Vagina (tissue), 2 donors: ENCODE measurements at regions not wholly inside any gene's neighbourhood (a gene's known extent, or its start where the extent isn't known, plus 50 kb on each side); places are given as distances from the start of the nearest gene placed in this dataset.

Source experiments
- DNase-seq, 2 donors: peaks; one replicate each; pipeline ENCODE4 v3.0.0-alpha.2; 2017; ENCODE audit errors: extremely low spot score in 2 of 2
- H3K27ac ChIP-seq: fragments of 200-600 bp; sonication (generic); one replicate; pipeline ENCODE4 v1.5.1; 2019
- H3K27me3 ChIP-seq: fragments of 200-600 bp; sonication (generic); one replicate; pipeline ENCODE4 v1.5.1; 2019
- H3K36me3 ChIP-seq, 2 donors: fragments of 200-600 bp; sonication (generic); one replicate each; pipeline ENCODE4 v1.5.1; 2017 to 2019
- H3K4me1 ChIP-seq: fragments of 200-600 bp; sonication (generic); one replicate; pipeline ENCODE4 v1.5.1; 2019
- H3K4me3 ChIP-seq, 2 donors: fragments of 200-600 bp; sonication (generic); 1 replicate in 1 of 2; 2 replicates in 1 of 2; pipeline ENCODE4 v1.5.1; 2016 to 2019
- H3K9me3 ChIP-seq: fragments of 200-600 bp; sonication (generic); one replicate; pipeline ENCODE4 v1.5.1; 2019
- POLR2A ChIP-seq, 2 donors: fragments of 450-650 bp; IDR thresholded peaks; one replicate each; pipeline ENCODE4 v1.6.1; 2017; ENCODE audit warnings: antibody characterized with exemption in 2 of 2, mild to moderate bottlenecking in 2 of 2, moderate library complexity in 2 of 2
- POLR2AphosphoS5 ChIP-seq, 2 donors: sonication (generic); formaldehyde crosslinking; IDR thresholded peaks; one replicate each; pipeline ENCODE4 v1.9.0; 2017; ENCODE audit warnings: antibody characterized with exemption in 2 of 2, mild to moderate bottlenecking in 2 of 2, low read depth in 1 of 2; ENCODE audit not compliant: insufficient read depth in 1 of 2
- intact Hi-C: fragments of 100-400 bp; cut with DNase I; formaldehyde crosslinking; loops from one replicate; pipeline ENCODE4 v1.15.1; 2023
- TF ChIP-seq, protein P1 (sequence below), 3 experiments: fragments of 450-650 bp in 2 of 3; fragments of 200-600 bp in 1 of 3; sonication (generic) in 1 of 3; IDR thresholded peaks; one replicate each; pipeline ENCODE4 v1.5.1; 2017 to 2019; ENCODE audit warnings: antibody characterized with exemption in 3 of 3, mild to moderate bottlenecking in 2 of 3, moderate library complexity in 2 of 3

DNA sequence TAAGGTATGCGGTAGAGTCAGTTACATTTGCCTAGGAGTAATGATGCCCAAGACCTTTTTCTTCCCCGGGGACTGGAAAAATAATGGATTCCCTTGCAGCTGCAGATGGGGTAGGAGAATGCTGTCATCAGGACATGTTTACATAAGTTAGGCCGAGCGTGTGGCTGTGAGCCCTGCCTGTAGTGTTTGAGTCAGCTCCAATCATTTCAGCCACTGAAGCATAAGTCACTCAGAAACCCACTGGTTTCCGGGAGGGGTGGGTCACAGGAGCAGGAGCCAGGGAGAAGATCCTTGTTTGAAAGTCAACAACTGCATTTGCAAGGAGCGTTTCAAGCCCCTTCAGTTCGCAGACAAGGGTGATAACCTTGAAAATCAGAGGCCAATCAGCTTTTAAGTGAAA is 562.3 kb downstream of the MCTP2 start:
- intact Hi-C loops = no loop called here
- H3K27ac ChIP-seq = no peak overlapping the region
- no peaks in the 10 kb centered on the region for H3K9me3 ChIP-seq
- no peaks in the 10 kb centered on the region for H3K27me3 ChIP-seq
- DNase-seq = no peak
- H3K4me3 ChIP-seq = no peak overlapping the region
- TF ChIP-seq, protein P1, sequence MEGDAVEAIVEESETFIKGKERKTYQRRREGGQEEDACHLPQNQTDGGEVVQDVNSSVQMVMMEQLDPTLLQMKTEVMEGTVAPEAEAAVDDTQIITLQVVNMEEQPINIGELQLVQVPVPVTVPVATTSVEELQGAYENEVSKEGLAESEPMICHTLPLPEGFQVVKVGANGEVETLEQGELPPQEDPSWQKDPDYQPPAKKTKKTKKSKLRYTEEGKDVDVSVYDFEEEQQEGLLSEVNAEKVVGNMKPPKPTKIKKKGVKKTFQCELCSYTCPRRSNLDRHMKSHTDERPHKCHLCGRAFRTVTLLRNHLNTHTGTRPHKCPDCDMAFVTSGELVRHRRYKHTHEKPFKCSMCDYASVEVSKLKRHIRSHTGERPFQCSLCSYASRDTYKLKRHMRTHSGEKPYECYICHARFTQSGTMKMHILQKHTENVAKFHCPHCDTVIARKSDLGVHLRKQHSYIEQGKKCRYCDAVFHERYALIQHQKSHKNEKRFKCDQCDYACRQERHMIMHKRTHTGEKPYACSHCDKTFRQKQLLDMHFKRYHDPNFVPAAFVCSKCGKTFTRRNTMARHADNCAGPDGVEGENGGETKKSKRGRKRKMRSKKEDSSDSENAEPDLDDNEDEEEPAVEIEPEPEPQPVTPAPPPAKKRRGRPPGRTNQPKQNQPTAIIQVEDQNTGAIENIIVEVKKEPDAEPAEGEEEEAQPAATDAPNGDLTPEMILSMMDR (IDR thresholded peaks at IDR 0.05) = no peak
- no peak for TF ChIP-seq POLR2A (IDR thresholded peaks at IDR 0.05)
- TF ChIP-seq POLR2AphosphoS5 (IDR thresholded peaks at IDR 0.05; ENCODE audit: insufficient read depth in 1 of 2, low read depth in 1 of 2) = no peak
- H3K4me1 ChIP-seq = no peaks in the 10 kb centered on the region
- no peaks in the 10 kb centered on the region for H3K36me3 ChIP-seq

DNA sequence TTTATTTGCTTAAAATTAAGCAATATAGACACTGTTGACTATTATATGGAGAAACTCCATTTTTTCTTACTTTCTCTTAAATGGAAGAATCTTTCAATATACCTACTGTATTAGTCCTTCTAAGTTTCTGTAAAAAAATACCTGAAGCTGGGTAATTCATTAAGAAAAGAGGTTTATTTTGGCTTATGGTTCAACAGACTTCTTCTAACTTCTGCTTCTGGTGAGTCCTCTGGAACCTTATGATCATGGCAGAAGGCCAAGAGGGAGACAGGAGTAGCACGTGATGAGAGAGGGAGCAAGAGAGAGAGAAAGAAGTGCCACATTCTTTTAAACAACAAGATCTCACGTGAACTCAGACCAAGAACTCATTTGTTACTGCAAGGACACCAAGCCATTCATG is 573.3 kb downstream of the MCTP2 start:
- Histone ChIP-seq H3K9me3 (peaks cover 5% of the 10 kb centered on the region), H3K4me1 (no peaks in the 10 kb centered on the region), H3K27ac (no peak overlapping the region), H3K27me3 (no peaks in the 10 kb centered on the region), H3K4me3 (no peak overlapping the region), H3K36me3 (no peaks in the 10 kb centered on the region)
- intact Hi-C loops = no loop called here
- no peak for TF ChIP-seq POLR2A (IDR thresholded peaks at IDR 0.05)
- TF ChIP-seq POLR2AphosphoS5 (IDR thresholded peaks at IDR 0.05; ENCODE audit: insufficient read depth in 1 of 2, low read depth in 1 of 2) = no peak
- TF ChIP-seq, protein P1 (IDR thresholded peaks at IDR 0.05) = no peak
- no peak for DNase-seq

DNA sequence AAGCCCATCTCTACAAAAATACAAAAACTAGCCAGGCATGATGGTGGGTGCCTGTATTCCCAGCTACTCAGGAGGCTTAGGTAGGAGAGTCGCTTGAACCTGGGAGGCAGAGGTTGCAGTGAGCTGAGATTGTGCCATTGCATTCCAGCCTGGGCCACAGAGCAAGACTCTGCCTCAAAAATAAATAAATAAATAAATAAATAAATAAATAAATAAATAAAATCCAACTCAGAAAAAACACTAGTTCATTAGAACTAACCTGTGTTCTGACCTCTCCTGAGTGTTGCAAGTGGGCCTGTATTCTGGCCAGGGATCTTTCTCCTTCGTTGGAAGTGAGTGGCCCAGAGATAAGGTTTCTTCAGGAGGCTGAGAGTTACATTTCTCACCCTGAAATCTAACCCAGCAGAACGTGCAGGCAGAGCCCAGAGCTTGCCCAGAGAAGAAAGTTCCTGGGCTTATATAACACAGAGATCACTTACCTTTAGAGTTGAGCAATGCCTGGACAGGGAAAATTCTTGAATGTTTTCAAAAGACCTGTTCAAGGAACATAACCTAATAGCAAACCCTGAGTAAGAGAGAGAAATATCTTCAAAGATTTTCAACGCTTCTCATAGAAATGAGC is 583.9 kb downstream of the MCTP2 start:
- intact Hi-C loops = no loop called here
- TF ChIP-seq, protein P1 (IDR thresholded peaks at IDR 0.05) = no peak
- no peak for TF ChIP-seq POLR2A (IDR thresholded peaks at IDR 0.05)
- no peak for TF ChIP-seq POLR2AphosphoS5 (IDR thresholded peaks at IDR 0.05; ENCODE audit: insufficient read depth in 1 of 2, low read depth in 1 of 2)

DNA sequence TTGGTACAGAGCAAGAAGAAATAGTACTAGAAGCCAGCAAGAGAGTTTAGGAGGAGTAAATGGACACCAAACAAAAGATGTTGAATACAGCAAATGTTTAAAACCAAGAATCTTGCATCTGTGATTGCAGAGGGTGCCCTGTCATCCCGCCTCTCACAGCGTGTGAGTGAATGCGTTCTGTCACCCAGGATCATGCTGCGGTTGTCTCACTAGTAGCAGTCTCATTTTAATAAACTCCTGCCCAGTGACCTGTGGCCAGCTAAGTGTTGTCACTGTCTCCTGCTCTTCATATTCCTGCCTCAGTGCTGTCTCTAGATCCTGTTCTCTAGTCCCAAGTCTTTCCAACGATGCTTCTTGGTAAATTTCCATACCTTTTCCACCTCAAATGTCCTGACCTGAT is 584.6 kb downstream of the MCTP2 start:
- TF ChIP-seq POLR2A (IDR thresholded peaks at IDR 0.05) (no peak), POLR2AphosphoS5 (IDR thresholded peaks at IDR 0.05; ENCODE audit: insufficient read depth in 1 of 2, low read depth in 1 of 2) (no peak)
- TF ChIP-seq, protein P1 (IDR thresholded peaks at IDR 0.05) = no peak
- intact Hi-C loops = no loop called here

More for the DNA sequence above, 583.9 kb downstream of the MCTP2 start:
- Histone ChIP-seq H3K4me1 (no peaks in the 10 kb centered on the region), H3K9me3 (no peaks in the 10 kb centered on the region), H3K36me3 (no peaks in the 10 kb centered on the region), H3K4me3 (no peak overlapping the region), H3K27me3 (no peaks in the 10 kb centered on the region), H3K27ac (no peak overlapping the region)
- no peak for DNase-seq

More for the DNA sequence above, 584.6 kb downstream of the MCTP2 start:
- H3K36me3 ChIP-seq = no peaks in the 10 kb centered on the region
- no peak for DNase-seq
- no peaks in the 10 kb centered on the region for H3K9me3 ChIP-seq
- H3K4me1 ChIP-seq = no peaks in the 10 kb centered on the region
- H3K27ac ChIP-seq = no peak overlapping the region
- H3K27me3 ChIP-seq = no peaks in the 10 kb centered on the region
- H3K4me3 ChIP-seq = no peak overlapping the region
